Endodermal cell (in vitro differentiated cells): ENCODE measurements at regions not wholly inside any gene's neighbourhood (a gene's known extent, or its start where the extent isn't known, plus 50 kb on each side); places are given as distances from the start of the nearest gene placed in this dataset.

ENCODE experiments used
- DNase-seq: peaks from one replicate; pipeline ENCODE4 v3.0.0-alpha.2; 2017
- H3K27ac ChIP-seq: 2 replicates; pipeline ENCODE4 v1.5.1; 2013; ENCODE audit warnings: mild to moderate bottlenecking, low read depth, low read length, moderate library complexity
- H3K27me3 ChIP-seq: 2 replicates; pipeline ENCODE4 v1.6.1; 2013; ENCODE audit warnings: mild to moderate bottlenecking, low read length, moderate library complexity; ENCODE audit not compliant: insufficient read depth, control insufficient read depth, poor library complexity, severe bottlenecking
- H3K36me3 ChIP-seq: 2 replicates; pipeline ENCODE4 v1.7.0; 2013; ENCODE audit warnings: mild to moderate bottlenecking, low read length, moderate library complexity; ENCODE audit not compliant: control insufficient read depth, insufficient read depth
- H3K4me1 ChIP-seq: one replicate; pipeline ENCODE4 v1.7.0; 2013; ENCODE audit warnings: low read length; ENCODE audit not compliant: control insufficient read depth, insufficient read depth
- H3K4me3 ChIP-seq: 2 replicates; pipeline ENCODE4 v1.5.1; 2013; ENCODE audit warnings: mild to moderate bottlenecking, low read length, moderate library complexity
- H3K9ac ChIP-seq: 2 replicates; pipeline ENCODE4 v1.6.1; 2013; ENCODE audit warnings: mild to moderate bottlenecking, low read length, moderate library complexity; ENCODE audit not compliant: poor library complexity, severe bottlenecking; ENCODE audit errors: extremely low read depth
- H3K9me3 ChIP-seq: 2 replicates; pipeline ENCODE4 v1.6.1; 2013; ENCODE audit warnings: mild to moderate bottlenecking, low read length, moderate library complexity; ENCODE audit not compliant: control insufficient read depth
- H3K27ac Mint-ChIP-seq: 2 replicates; pipeline ENCODE4 v1.8.0; 2020; ENCODE audit warnings: mixed read lengths
- H3K27me3 Mint-ChIP-seq: 2 replicates; pipeline ENCODE4 v1.8.0; 2021; ENCODE audit warnings: mild to moderate bottlenecking, mixed read lengths; ENCODE audit not compliant: insufficient read depth
- H3K36me3 Mint-ChIP-seq: 2 replicates; pipeline ENCODE4 v1.8.0; 2020; ENCODE audit warnings: low read depth, mixed read lengths
- H3K4me1 Mint-ChIP-seq: 2 replicates; pipeline ENCODE4 v1.8.0; 2020; ENCODE audit warnings: mixed read lengths
- H3K4me3 Mint-ChIP-seq: 2 replicates; pipeline ENCODE4 v1.8.0; 2020; ENCODE audit warnings: mild to moderate bottlenecking, moderate library complexity, mixed read lengths
- H3K9me3 Mint-ChIP-seq: 2 replicates; pipeline ENCODE4 v1.8.0; 2020; ENCODE audit warnings: mild to moderate bottlenecking, mixed read lengths
- CTCF ChIP-seq: fragments of 200-600 bp; sonication (generic); conservative IDR thresholded peaks from 2 replicates; pipeline ENCODE4 v1.5.0; 2021; ENCODE audit warnings: antibody characterized with exemption, mild to moderate bottlenecking
- WGBS, 2 experiments: methylation state at CpG; one replicate each; pipeline versions ENCODE4 v1.1.5 to v1.1.7; 2013; ENCODE audit warnings: missing lambda C conversion rate in 2 of 2, mixed read lengths in 1 of 2; ENCODE audit not compliant: insufficient coverage in 1 of 2, insufficient read length in 1 of 2; 5-methylcytosine and 5-hydroxymethylcytosine counted together

GRCh38 chr2:22957446-22957845, 427.5 kb upstream of the KLHL29 start:
- no peak for TF ChIP-seq CTCF
- Mint-ChIP-seq H3K27ac (no peak overlapping the region), H3K4me3 (no peak overlapping the region), H3K9me3 (no peaks in the 10 kb centered on the region), H3K36me3 (no peaks in the 10 kb centered on the region), H3K27me3 (peaks cover 39% of the 10 kb centered on the region), H3K4me1 (peaks cover 3% of the 10 kb centered on the region)
- H3K9ac ChIP-seq: no peak overlapping the region
- H3K9me3 ChIP-seq: no peaks in the 10 kb centered on the region
- H3K4me3 ChIP-seq: no peak overlapping the region
- H3K36me3 ChIP-seq: no peaks in the 10 kb centered on the region
- no peak for DNase-seq
- H3K27ac ChIP-seq: no peak overlapping the region
- H3K4me1 ChIP-seq: no peaks in the 10 kb centered on the region
- WGBS, 2 experiments: 94 to 100% methylated on average over 3 to 5 of the region's 5 CpGs
- H3K27me3 ChIP-seq: peaks cover 35% of the 10 kb centered on the region

- no peak for DNase-seq
- Histone ChIP-seq H3K27me3 (peaks cover 26% of the 10 kb centered on the region), H3K27ac (no peak overlapping the region), H3K4me1 (no peaks in the 10 kb centered on the region), H3K36me3 (no peaks in the 10 kb centered on the region), H3K4me3 (no peak overlapping the region), H3K9me3 (no peaks in the 10 kb centered on the region), H3K9ac (no peak overlapping the region)
- Mint-ChIP-seq H3K4me1 (peaks cover 3% of the 10 kb centered on the region), H3K9me3 (no peaks in the 10 kb centered on the region), H3K27me3 (peaks cover 32% of the 10 kb centered on the region), H3K4me3 (no peak overlapping the region), H3K36me3 (no peaks in the 10 kb centered on the region), H3K27ac (no peak overlapping the region)
- 87 to 93% methylated on average over 3 of the region's 4 CpGs for WGBS, 2 experiments
- TF ChIP-seq CTCF: no peak
Observed at GRCh38 chr2:22958308-22958707, 426.7 kb upstream of the KLHL29 start.

- WGBS, 2 experiments: 90 to 94% methylated on average over 4 to 5 of the region's 5 CpGs
Observed at GRCh38 chr2:22967756-22968155, 417.2 kb upstream of the KLHL29 start.

More at GRCh38 chr2:22967756-22968155, 417.2 kb upstream of the KLHL29 start:
- H3K4me3 Mint-ChIP-seq: no peak overlapping the region
- Histone ChIP-seq H3K9me3 (peaks cover 8% of the 10 kb centered on the region), H3K36me3 (no peaks in the 10 kb centered on the region), H3K27me3 (no peaks in the 10 kb centered on the region), H3K27ac (no peak overlapping the region), H3K4me1 (no peaks in the 10 kb centered on the region), H3K9ac (no peak overlapping the region), H3K4me3 (no peak overlapping the region)
- H3K27me3 Mint-ChIP-seq: peaks cover 2% of the 10 kb centered on the region
- TF ChIP-seq CTCF: no peak
- H3K9me3 Mint-ChIP-seq: peaks cover 23% of the 10 kb centered on the region
- peaks cover 15% of the 10 kb centered on the region for H3K4me1 Mint-ChIP-seq
- H3K27ac Mint-ChIP-seq: no peak overlapping the region
- no peak for DNase-seq
- no peaks in the 10 kb centered on the region for H3K36me3 Mint-ChIP-seq
